ENCODE measurements at regions not wholly inside any gene's neighbourhood (a gene's known extent, or its start where the extent isn't known, plus 50 kb on each side); places are given as distances from the start of the nearest gene placed in this dataset.

DNA sequence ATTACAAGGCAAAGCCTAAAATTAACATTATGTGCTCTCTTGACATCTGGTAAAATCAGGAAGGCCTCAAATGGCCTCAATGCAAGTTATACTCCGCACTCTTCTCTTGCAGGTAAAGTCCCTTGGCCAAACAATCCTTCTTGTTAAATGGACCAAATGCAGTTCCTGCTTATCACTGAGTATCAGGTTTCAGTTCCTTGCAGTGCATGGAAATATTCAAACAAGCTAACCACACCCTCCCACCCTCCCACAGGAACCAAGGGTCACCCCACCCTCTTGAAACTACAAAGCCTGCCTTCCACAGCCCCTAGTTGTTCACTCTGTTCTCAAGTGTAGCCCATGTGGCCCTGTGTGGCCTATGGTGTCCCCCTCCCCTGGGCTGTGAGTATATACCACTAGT, 171.9 kb upstream of the CADPS start:
- DNase-seq = no peak

DNA sequence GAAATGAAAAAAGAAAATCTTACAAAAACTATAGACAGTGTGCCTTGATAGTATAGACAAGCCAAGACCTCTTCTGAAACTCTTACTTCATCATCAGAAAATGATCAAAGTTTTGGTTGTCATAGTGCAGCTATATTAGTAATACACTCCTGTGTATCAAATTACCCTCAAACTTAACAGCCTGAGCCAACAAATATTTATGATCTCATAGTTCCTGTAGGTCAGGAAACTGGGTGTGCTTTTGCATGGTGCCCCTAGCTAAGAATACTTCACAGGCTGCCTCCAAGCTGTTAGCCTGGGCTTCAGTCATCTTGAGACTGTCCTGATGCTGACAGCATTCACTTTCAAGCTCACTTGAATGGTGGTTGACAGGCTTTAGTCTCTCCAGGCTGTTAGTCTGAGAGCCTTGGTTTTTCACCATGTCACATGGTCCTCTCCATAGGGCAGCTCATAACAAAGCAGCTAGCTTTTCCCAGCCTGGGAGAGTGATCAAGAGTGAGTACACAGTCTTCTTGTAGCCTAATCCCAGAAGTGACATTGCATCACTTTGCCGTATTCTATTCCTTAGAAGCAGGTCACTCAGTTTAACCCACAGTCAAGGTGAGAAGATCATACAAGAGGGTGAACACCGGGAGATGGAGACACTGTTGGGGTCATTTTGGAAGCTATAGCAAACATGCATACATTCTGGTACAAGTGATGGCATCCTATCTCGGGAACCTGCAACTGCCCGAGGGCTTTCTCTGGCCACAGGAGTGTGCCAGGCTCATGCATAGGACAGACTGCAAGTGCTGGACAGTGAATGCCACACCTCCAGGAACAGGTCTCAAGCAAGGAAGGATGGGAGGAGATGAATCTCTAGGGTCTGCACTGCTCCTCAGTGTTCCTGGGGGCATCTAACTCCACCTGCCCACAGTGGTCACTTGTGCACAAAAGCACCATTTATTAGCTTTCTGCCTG, 173.4 kb upstream of the CADPS start:
- DNase-seq = no peak

- no peak for DNase-seq
Observed at GRCh38 chr3:63050548-63051177, 175.4 kb upstream of the CADPS start.

DNA sequence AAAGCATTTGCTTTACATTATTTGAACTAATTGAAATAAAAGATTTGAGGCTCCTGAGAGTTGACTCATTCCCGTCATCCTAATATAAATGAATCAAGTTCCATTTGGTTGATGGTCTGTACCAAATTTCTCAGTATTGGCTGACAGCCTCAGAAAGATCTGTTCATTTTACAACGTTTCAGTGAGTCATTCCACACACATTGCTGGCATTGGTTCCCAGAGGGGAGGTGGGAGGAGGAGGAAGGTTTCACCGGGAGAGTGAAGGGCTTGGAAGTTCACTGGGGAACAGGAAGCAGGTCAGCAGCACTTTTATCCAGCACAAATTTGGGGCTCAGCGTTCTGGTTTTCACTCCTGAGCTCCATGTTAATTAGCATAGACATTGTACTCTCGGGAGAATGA, 176.7 kb upstream of the CADPS start:
- no peak for DNase-seq

DNA sequence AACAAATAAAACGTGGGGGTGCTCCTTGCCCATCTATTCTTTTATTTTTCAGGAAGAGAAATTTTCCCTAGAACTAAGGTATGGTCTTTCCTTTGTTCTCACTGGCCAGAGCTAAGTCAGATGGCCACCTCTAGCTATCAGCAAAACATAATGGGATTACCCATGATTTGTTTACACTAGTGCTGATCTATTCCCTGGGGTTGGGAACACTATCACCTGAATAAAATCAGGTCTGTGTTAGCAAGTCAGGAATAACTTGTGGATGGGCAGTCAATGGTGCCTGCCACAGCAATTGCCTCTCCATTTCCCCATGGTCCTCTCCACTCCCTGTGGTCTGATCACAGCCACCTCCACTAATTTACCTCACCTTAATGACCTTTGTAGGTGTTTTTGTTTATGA, 181.7 kb upstream of the CADPS start:
- DNase-seq = no peak

DNA sequence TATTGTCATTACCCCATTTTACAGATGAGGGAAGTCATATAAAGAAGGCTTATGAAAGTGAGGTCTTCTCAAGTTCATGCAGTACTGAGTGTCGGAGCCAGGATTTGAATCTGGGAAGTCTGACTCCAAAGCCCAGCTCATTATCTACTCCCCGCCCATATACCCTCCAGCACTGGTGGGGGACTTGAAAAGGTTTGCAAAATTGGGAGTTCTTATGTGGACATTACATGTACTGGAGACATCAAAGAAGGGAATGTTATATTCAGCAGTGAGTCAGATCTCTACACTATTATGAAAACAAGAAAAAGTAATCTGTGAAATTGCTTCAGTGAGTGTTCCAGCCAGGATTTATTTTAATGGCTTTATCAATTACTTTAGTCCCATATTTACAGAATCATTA, 185.2 kb upstream of the CADPS start:
- DNase-seq = no peak

DNA sequence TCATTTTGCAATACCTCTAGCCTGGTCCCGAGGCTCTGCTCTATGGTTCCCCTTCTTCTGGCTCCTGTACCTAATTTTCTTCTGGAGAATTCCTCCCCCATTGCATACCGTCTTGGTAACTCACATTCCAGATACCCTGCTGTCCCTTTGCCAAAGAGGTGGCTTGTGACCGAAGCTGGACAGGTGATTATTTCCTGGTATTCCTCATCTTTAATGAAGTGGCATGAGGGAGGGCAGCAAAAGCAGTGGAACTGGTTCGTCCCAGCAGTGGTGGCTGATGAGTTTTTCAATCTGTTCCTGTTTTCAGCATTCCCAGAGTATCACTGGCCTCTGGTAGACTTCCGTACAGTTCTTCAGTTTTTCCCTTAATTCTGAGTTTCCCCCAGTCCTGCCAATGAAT, 186.2 kb upstream of the CADPS start:
- no peak for DNase-seq

- no peak for DNase-seq
Observed at GRCh38 chr3:63064209-63064755, 189.1 kb upstream of the CADPS start.

DNA sequence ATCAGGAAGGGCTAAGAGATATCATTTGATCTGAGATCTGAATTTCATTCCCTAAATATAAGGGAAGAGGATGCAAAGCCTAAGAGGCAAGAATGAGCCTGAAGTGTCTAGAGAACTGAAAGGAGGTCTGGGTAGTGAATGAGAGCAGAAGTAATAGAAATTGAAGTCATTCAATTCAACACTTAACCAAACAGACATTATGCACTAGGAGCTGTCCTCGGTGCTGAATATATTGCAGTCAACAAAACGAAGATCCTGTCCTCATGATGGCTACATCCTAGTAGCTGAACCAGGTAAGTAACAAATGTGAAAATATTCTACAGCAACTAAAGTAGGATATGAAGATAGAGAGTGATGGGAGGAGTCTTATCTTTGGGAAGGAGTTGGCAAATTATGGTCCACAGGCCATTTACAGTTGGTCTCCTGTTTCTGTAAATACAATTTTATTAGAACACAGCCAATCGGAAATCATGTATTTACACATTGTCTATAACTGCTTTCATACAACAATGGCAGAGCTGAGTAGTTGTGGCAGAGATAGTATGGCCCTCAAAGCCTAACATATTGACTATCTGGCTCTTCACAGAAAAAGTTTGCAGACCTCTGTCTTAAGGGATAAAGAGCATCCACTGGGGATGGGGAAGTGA, 192.9 kb upstream of the CADPS start:
- DNase-seq = peak; percentile 1

DNA sequence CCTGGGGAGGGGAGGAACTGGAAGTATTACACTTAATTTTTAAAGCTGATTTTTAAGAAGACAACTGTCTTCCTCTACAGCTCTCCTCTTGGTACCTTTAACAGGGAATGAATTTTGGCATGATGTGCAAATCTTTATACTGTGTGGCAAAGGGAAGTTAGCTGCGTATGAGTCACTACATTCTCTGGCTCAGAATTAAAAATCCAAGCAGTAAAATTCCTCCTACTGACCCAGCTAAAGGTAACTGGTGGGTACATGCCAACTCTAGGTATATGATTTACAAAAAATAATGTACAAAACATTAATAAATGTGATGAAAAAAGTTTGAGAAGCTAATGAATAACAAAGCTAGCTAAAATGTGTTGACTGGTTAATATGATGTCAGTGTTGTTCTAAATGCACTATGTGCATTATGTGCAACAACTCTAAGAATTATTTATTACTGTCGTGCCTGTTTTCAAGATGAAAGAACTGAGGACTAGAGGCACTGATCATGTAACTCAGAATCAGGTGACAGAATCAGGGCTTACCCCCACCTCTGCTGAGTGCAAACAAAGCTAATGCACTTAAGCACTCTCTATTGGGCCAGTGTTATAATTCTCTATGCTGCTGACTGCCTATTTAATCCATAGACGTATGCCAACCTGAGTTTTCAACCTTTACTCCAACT, 194.7 kb upstream of the CADPS start:
- no peak for DNase-seq

DNA sequence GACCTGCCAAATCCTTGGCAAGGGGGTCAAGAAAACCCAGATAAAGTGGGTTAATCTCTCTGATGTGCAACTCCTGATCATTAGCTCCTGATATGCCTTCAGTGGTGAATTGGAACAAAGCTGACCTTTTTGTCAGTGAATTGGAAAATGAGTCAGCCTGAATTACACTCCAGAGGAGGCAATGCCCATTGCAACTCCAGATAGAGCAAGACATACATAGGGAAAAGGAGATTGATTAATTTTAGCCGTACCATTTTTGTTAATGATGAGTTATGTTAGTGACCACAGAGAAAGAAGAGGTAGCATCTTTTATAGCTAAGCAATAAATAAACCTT, 195.2 kb upstream of the CADPS start:
- DNase-seq = no peak

DNA sequence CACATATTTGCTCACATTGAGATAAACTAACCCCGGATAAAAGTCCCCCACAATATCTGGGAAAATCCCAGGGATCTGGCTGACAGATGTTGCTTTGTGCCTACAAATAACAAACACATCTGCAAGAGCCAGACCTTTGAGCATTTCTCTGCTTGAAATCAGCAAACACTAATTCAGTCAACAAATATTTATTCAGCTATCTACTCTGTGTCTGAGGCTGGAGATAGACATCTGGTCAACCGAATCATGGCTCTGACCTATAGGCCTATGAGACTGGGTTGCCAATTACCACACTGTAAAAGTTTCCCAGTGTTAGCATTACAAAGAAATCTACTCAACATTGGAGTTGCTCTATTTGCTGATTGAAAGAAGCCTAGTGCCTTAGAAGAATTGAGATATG, 201.1 kb upstream of the CADPS start:
- DNase-seq = no peak

- no peak for DNase-seq
Observed at GRCh38 chr3:63086190-63086589, 191.9 kb upstream of the SYNPR start.

DNA sequence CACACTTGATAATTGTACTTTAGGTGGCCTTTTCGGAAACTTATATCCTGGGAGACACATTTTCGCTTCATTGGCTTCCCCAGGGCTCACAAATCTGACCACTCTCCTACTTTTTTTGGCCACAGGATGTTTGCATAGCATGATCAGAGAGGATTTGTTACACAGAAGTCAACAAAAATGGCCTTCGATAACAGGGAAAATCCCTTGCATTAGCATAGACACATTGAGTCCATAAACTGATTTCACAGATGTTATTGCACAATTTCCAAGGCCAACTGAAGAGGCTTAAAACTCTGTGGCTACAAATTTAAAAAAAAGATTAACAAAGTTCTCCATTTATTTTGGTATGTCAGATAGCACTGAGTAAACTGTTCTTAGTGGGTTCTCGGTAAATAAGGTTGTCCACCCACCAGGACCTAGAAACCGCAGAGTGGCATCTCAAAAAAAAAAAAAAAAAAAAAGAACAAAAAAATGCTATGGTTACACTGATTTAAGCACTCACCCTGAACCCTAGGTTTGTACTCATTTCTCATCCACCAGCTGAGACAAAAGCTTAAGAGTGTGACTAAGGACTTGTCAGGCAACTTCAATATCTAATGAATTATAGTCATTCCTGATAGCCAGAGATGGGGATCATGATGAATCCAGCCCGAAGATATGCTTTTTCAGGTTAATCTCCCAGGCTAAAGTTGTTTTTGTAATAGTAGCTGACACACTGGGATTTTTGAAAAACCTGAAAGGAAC, 188.9 kb upstream of the SYNPR start:
- no peak for DNase-seq

- no peak for DNase-seq
Observed at GRCh38 chr3:63089751-63090132, 188.4 kb upstream of the SYNPR start.

GRCh38 chr3:63090656-63091055, 187.5 kb upstream of the SYNPR start:
- DNase-seq = no peak

DNA sequence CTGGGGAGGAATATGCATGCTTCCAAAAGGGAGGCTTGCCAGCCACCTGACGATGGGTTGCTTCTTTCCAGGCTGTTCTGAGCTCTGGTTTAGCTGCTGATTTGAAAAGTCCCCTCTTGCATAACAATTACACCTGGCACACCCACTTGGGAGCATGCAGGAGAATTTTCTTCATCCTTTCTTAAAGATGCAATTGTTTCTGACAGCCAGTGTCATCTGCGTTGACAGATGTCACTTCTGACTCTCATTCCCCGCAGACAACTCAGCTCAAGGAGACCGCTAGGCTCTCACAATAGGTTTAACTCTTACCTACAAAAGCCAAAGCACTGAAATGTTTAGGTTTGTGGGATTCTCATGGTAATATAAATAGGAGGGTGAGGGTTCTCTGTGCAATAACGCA, 185.6 kb upstream of the SYNPR start:
- no peak for DNase-seq

- DNase-seq = no peak
Observed at GRCh38 chr3:63094642-63095408, 183.3 kb upstream of the SYNPR start.

- DNase-seq = no peak
Observed at GRCh38 chr3:63096248-63097058, 181.7 kb upstream of the SYNPR start.

DNA sequence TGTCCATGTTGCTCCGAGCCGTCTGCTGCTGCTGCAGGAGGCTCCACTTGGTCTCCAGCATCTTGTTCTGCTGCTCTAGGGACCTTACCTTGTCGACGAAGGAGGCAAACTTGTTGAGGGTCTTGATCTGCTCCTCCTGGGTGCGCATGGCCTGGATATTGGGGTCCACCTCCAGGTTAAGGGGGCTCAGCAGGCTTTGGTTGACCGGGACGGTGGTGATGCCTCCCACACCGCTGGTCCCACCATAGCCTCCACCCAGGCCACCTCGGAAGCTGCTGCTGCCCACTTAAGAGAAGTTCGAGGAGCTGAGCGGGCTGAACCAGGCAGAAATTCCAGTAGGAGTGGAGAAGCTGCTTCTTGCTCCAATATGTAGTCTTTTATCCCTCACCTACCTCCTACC, 180.7 kb upstream of the SYNPR start:
- DNase-seq = no peak

DNA sequence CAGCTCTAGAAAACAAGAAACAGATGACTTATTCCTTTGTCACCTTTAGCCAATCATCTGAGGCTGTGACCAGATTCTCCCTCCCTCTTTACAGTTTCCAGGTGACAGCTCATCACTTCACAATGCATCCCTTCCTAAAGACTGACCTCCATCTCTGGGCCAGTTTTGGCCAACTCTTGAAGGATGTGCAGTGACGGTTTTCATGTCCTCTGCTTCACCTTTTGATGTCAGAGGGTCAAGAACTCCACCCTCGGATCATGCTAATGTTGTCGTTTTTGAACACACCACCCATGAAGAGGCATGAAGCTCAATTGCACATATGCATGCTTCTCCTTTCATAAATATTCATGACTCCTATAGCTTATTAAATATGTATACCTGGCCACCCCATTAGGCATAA, 161.2 kb upstream of the SYNPR start:
- DNase-seq = no peak

Data from stimulated activated CD4-positive, alpha-beta T cell treated with anti-CD3 and anti-CD28 coated beads, Interleukin-15, amount 100 ng/mL, for 24 hours (primary cell).